Germinal center (tissue), 1 donor: ENCODE measurements at regions not wholly inside any gene's neighbourhood (a gene's known extent, or its start where the extent isn't known, plus 50 kb on each side); places are given as distances from the start of the nearest gene placed in this dataset.
"Not testable (repeated sequence)": the region's sequence is repeated elsewhere in the genome, so short reads cannot be mapped to it uniquely, and the experiment has no call there.

Experiments
- DNase-seq: peaks from one replicate; pipeline ENCODE4 v3.0.0; 2012; ENCODE audit warnings: mixed read lengths, low spot score

GRCh38 chr5:101206534-101206933 is 303.5 kb upstream of the ST8SIA4 start:
- DNase-seq = no peak

- DNase-seq = not testable (repeated sequence)
Observed at GRCh38 chr5:101205065-101205464, 302.0 kb upstream of the ST8SIA4 start.

DNA sequence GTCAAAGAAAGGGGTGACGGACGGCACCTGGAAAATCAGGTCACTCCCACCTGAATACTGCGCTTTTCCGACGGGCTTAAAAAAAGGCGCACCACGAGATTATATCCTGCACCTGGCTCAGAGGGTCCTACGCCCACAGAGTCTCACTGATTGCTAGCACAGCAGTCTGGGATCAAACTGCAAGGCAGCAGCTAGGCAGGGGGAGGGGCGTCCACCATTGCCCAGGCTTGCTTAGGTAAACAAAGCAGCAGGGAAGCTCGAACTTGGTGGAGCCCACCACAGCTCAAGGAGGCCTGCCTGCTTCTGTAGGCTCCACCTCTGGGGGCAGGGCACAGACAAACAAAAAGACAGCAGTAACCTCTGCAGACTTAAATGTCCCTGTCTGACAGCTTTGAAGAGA is 277.3 kb upstream of the ST8SIA4 start:
- not testable (repeated sequence) for DNase-seq

- no peak for DNase-seq
Observed at GRCh38 chr5:101176605-101177004, 273.5 kb upstream of the ST8SIA4 start.

DNA sequence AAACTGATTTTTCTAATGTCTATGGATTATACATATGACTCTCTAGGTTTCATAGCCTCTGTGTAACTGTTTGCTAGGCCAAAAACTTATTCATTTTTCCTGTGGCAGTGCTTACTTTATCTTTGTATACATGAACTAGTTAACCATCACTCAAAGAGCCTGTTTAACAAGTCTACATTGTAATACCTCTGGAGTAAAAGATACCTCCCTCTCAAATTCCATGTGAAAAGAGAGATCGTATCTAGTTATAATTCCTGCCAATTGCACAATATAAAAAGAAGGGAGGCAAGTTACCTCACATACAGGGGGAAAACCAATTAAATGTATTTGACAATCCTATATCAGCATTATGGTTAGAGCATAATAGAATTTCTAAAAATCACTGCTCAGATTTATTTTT is 271.9 kb upstream of the ST8SIA4 start:
- DNase-seq = no peak

GRCh38 chr5:101163088-101163487 is 260.0 kb upstream of the ST8SIA4 start:
- DNase-seq = no peak

DNA sequence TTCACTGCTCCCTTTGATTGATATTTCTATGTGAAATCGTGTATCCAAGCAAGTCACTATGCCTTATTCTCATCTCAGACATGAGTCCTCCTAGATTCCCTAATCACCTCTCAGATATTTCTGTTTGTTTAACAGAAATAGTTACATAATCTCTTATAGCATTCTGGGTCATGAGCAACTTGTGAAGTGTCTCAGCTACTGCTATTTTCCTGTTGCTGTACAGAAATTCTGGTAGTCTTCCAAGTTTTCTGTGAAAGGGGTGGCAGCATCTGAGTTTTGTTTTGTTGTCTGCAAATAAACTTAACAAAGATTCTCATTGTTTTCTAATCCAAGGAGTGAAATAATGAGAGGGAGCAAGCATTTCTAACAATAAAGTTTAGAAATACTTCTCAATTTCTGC is 256.9 kb upstream of the ST8SIA4 start:
- DNase-seq = no peak

DNA sequence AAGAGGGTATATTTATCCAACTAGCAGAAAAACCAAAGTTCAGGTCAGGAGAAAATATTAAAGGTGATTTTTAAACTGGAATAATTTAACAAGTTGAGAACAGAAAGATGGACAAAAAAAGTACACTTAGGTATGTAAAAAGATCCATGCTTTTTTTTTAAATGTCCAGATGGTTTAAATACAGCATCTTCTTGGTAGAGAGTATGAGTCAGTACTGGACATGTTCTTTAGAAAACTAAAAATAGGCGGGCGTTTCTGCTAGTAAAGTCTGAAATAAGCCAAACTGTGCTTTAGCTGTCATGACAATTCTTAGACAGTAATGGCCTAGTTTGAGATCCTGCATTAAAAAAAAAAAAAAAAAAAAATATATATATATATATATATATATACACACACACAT is 255.9 kb upstream of the ST8SIA4 start:
- no peak for DNase-seq

GRCh38 chr5:101153526-101153925 is 250.4 kb upstream of the ST8SIA4 start:
- DNase-seq = no peak

DNA sequence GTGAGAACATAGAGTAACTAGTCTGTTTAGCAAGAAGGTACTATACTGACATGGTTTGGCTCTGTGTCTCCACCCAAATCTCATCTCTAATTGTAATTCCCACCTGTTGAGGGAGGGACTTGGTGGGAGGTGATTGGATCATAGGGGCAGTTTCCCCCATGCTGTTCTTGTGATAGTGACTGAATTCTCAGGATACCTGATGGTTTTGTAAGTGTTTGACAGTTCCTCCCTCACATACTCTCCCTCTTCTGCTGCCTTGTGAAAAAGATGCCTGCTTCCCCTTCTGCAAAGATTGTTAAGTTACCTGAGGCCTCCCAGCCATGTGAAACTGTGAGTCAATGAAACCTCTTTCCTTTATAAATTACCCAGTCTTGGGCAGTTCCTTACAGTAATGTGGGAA is 240.4 kb upstream of the ST8SIA4 start:
- DNase-seq = no peak

GRCh38 chr5:101142102-101142501 is 239.0 kb upstream of the ST8SIA4 start:
- DNase-seq = no peak

- DNase-seq = no peak
Observed at GRCh38 chr5:101136454-101136853, 233.4 kb upstream of the ST8SIA4 start.

GRCh38 chr5:101123363-101123762 is 220.3 kb upstream of the ST8SIA4 start:
- DNase-seq = no peak

DNA sequence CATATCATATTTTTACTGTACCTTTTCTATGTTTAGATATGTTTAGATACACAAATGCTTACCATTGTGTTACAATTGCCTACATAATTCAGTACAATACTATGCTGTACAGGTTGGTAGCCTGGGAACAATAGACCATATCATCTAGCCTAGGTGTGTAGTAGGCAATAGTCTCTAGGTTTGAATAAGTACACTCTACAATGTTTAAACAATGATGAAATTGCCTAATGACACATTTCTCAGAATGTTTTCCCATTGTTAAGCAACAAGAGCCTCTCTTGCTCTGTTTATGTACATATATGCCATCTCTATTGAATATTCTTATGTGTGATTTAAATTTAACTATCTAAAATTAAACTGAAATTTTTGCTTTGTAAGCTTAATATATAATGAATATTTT is 209.6 kb upstream of the ST8SIA4 start:
- DNase-seq = no peak

- no peak for DNase-seq
Observed at GRCh38 chr5:101103874-101104273, 200.8 kb upstream of the ST8SIA4 start.

- DNase-seq = no peak
Observed at GRCh38 chr5:101102506-101102905, 199.4 kb upstream of the ST8SIA4 start.

- DNase-seq = no peak
Observed at GRCh38 chr5:101091902-101092301, 188.8 kb upstream of the ST8SIA4 start.

GRCh38 chr5:101084353-101084752 is 181.3 kb upstream of the ST8SIA4 start:
- DNase-seq = no peak

DNA sequence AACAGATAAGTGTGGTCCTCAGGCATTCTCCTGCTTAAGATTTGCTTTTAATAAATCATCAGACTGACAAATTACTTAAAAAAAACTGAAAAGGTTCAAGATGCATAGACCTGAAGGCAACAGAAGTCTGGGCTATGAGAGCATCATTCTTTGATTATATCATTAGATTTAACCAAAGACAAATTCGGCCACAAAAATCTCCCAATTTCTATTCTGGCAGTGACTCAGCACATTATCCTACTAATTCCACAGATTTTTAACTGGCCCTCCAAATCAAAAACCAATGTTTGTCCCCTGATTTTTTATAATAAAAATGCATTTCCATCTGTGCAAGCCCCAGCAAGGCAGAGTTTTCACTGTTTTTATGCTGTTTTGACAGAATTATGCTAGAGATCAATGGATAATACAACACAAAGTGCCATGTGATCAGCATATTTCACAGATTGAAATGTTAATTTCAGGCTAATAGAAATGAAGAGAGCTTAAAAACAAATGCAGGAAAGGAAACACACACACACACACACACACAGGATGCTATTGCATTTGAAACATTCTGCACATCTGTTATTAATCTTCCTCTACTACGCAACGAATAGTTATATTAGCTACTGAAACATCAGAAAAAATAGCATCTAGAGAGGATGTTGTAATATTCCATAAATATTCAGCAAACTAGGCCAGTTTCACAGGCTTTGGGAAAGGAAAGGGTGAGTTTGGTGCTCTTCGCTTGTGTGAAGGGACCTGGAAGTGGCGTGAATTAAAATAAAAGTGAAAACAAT is 177.6 kb upstream of the ST8SIA4 start:
- no peak for DNase-seq

DNA sequence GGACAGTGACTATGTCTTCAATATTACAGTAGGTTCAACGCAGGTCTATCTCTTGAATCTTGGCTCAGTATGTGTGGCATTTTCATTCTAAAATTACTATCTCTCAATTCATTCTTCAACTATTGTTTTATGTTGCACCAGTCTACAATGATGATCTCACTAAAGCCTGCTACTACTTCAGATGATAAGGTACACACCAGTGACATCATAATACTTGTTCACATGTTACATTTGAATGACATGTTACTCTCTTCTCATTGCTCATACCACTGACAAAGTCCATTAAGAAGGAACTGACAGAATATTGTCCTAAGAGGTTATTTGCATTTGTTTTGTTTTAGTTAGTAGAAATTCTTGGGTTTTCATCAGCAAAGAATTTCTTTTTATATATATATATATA is 165.2 kb upstream of the ST8SIA4 start:
- DNase-seq = no peak

- no peak for DNase-seq
Observed at GRCh38 chr5:101067429-101067828, 164.3 kb upstream of the ST8SIA4 start.

- DNase-seq = no peak
Observed at GRCh38 chr5:101062902-101063301, 159.8 kb upstream of the ST8SIA4 start.

DNA sequence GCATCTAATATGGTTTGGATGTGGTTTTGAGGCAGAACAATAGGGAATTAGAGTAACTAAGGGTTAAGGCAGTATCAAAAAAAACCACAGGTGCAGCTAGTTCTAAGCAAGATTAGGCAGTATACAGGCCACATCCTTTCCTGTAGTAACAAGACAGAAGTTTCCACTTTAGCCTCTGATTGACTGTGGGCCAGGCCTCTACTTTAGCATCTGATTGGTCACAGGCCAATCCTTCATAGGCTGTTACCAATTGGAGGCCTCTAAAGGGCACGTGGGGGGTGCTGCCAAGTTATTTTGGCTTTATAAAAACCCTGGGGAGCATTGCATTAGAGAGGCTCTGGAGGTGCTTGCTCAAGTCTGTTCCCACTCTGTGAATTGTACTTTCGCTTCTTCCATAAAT is 144.1 kb upstream of the ST8SIA4 start:
- no peak for DNase-seq

DNA sequence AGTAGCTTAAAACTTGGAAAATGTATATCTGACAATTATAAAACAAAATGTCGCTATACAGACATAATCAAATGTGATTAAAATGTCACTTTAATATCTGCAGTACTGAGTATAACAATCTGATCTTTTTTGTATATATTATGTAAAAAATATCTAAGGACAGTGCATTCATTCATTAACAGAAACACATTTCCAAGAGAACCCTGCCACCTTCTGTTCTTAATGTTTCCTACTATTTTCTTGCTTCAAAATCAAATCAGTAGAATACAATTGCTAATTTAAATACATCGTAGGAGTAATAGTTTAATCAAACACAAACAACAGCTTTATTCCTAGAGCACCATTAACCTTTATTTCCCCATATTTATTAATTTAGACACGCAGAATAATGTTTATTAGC is 142.6 kb upstream of the ST8SIA4 start:
- DNase-seq = no peak
